ENCODE measurements at regions not wholly inside any gene's neighbourhood (a gene's known extent, or its start where the extent isn't known, plus 50 kb on each side); places are given as distances from the start of the nearest gene placed in this dataset.

- no peak for TF ChIP-seq JUND (IDR thresholded peaks at IDR 0.05; ENCODE audit: low read depth)
- DNase-seq (ENCODE audit: low read depth in 1 of 2, low spot score in 1 of 2) = no peak
- in situ Hi-C loops (cut with HindIII; ENCODE audit: low pct_unique_long_range_greater_than_20kb, low sequenced_read_pairs) = no loop called here
These were observed 115.7 kb upstream of the MED13 start for GRCh38 chr17:62180772-62181171.

- peak in 1 of 2 experiments; percentile 40 for DNase-seq (ENCODE audit: low read depth in 1 of 2, low spot score in 1 of 2)
These were observed 114.6 kb upstream of the MED13 start for GRCh38 chr17:62179525-62180161.

GRCh38 chr17:62178579-62178978, 113.5 kb upstream of the MED13 start:
- in situ Hi-C loops (cut with HindIII; ENCODE audit: low pct_unique_long_range_greater_than_20kb, low sequenced_read_pairs) = no loop called here
- TF ChIP-seq JUND (IDR thresholded peaks at IDR 0.05; ENCODE audit: low read depth) = no peak
- no peak for DNase-seq (ENCODE audit: low read depth in 1 of 2, low spot score in 1 of 2)

More at GRCh38 chr17:62179525-62180161, 114.6 kb upstream of the MED13 start:
- TF ChIP-seq JUND (IDR thresholded peaks at IDR 0.05; ENCODE audit: low read depth) = no peak
- in situ Hi-C loops (cut with HindIII; ENCODE audit: low pct_unique_long_range_greater_than_20kb, low sequenced_read_pairs) = no loop called here

GRCh38 chr17:62172492-62173291, 107.6 kb upstream of the MED13 start:
- DNase-seq (ENCODE audit: low read depth in 1 of 2, low spot score in 1 of 2) = no peak
- in situ Hi-C loops (cut with HindIII; ENCODE audit: low pct_unique_long_range_greater_than_20kb, low sequenced_read_pairs) = no loop called here
- TF ChIP-seq JUND (IDR thresholded peaks at IDR 0.05; ENCODE audit: low read depth) = no peak

GRCh38 chr17:62167076-62167475, 102.0 kb upstream of the MED13 start:
- no peak for DNase-seq (ENCODE audit: low read depth in 1 of 2, low spot score in 1 of 2)
- in situ Hi-C loops (cut with HindIII; ENCODE audit: low pct_unique_long_range_greater_than_20kb, low sequenced_read_pairs) = no loop called here
- no peak for TF ChIP-seq JUND (IDR thresholded peaks at IDR 0.05; ENCODE audit: low read depth)

GRCh38 chr17:62164747-62165722, 100.0 kb upstream of the MED13 start:
- no peak for DNase-seq (ENCODE audit: low read depth in 1 of 2, low spot score in 1 of 2)
- no peak for TF ChIP-seq JUND (IDR thresholded peaks at IDR 0.05; ENCODE audit: low read depth)
- in situ Hi-C loops (cut with HindIII; ENCODE audit: low pct_unique_long_range_greater_than_20kb, low sequenced_read_pairs) = no loop called here

GRCh38 chr17:62163847-62164246, 98.8 kb upstream of the MED13 start:
- in situ Hi-C loops (cut with HindIII; ENCODE audit: low pct_unique_long_range_greater_than_20kb, low sequenced_read_pairs) = no loop called here
- TF ChIP-seq JUND (IDR thresholded peaks at IDR 0.05; ENCODE audit: low read depth) = no peak
- peak in 1 of 2 experiments; percentile 59 for DNase-seq (ENCODE audit: low read depth in 1 of 2, low spot score in 1 of 2)

GRCh38 chr17:62162898-62163297, 97.8 kb upstream of the MED13 start:
- in situ Hi-C loops (cut with HindIII; ENCODE audit: low pct_unique_long_range_greater_than_20kb, low sequenced_read_pairs) = no loop called here
- TF ChIP-seq JUND (IDR thresholded peaks at IDR 0.05; ENCODE audit: low read depth) = no peak
- DNase-seq (ENCODE audit: low read depth in 1 of 2, low spot score in 1 of 2) = no peak

GRCh38 chr17:62161405-62162148, 96.5 kb upstream of the MED13 start:
- DNase-seq (ENCODE audit: low read depth in 1 of 2, low spot score in 1 of 2) = no peak
- in situ Hi-C loops (cut with HindIII; ENCODE audit: low pct_unique_long_range_greater_than_20kb, low sequenced_read_pairs) = no loop called here
- TF ChIP-seq JUND (IDR thresholded peaks at IDR 0.05; ENCODE audit: low read depth) = no peak

- TF ChIP-seq JUND (IDR thresholded peaks at IDR 0.05; ENCODE audit: low read depth) = no peak
- DNase-seq (ENCODE audit: low read depth in 1 of 2, low spot score in 1 of 2) = no peak
- in situ Hi-C loops (cut with HindIII; ENCODE audit: low pct_unique_long_range_greater_than_20kb, low sequenced_read_pairs) = no loop called here
These were observed 95.7 kb upstream of the MED13 start for GRCh38 chr17:62160816-62161215.

GRCh38 chr17:62159994-62160393, 94.9 kb upstream of the MED13 start:
- in situ Hi-C loops (cut with HindIII; ENCODE audit: low pct_unique_long_range_greater_than_20kb, low sequenced_read_pairs) = no loop called here
- DNase-seq (ENCODE audit: low read depth in 1 of 2, low spot score in 1 of 2) = no peak

GRCh38 chr17:62156949-62157348, 91.9 kb upstream of the MED13 start:
- no peak for TF ChIP-seq JUND (IDR thresholded peaks at IDR 0.05; ENCODE audit: low read depth)
- in situ Hi-C loops (cut with HindIII; ENCODE audit: low pct_unique_long_range_greater_than_20kb, low sequenced_read_pairs) = no loop called here
- DNase-seq (ENCODE audit: low read depth in 1 of 2, low spot score in 1 of 2) = no peak

More at GRCh38 chr17:62159994-62160393, 94.9 kb upstream of the MED13 start:
- TF ChIP-seq JUND (IDR thresholded peaks at IDR 0.05; ENCODE audit: low read depth) = no peak

Data from T47D (cell line).